KMS-11 (cell line): ENCODE measurements at regions not wholly inside any gene's neighbourhood (a gene's known extent, or its start where the extent isn't known, plus 50 kb on each side); places are given as distances from the start of the nearest gene placed in this dataset.

ENCODE experiments used
- H2AFZ ChIP-seq: fragments of 200-600 bp; sonication (generic); 2 replicates; pipeline ENCODE4 v1.6.1; 2016; ENCODE audit warnings: antibody characterized with exemption, mixed run types, low read depth
- H3K27ac ChIP-seq: fragments of 200-600 bp; sonication (generic); 2 replicates; pipeline ENCODE4 v1.6.1; 2016; ENCODE audit warnings: mild to moderate bottlenecking, mixed run types
- H3K27me3 ChIP-seq: fragments of 200-600 bp; sonication (generic); 2 replicates; pipeline ENCODE4 v1.6.1; 2017; ENCODE audit warnings: mild to moderate bottlenecking, low read depth, mixed run types, moderate library complexity; ENCODE audit not compliant: insufficient read depth
- H3K36me3 ChIP-seq: fragments of 200-600 bp; sonication (generic); 2 replicates; pipeline ENCODE4 v1.6.1; 2017; ENCODE audit warnings: mild to moderate bottlenecking, mixed run types; ENCODE audit not compliant: insufficient read depth
- H3K4me1 ChIP-seq: fragments of 200-600 bp; sonication (generic); 2 replicates; pipeline ENCODE4 v1.6.1; 2016; ENCODE audit warnings: mild to moderate bottlenecking, low read depth, mixed run types; ENCODE audit not compliant: poor library complexity, severe bottlenecking
- H3K4me2 ChIP-seq: fragments of 200-600 bp; sonication (generic); 2 replicates; pipeline ENCODE4 v1.7.0; 2016; ENCODE audit warnings: mild to moderate bottlenecking, mixed run types
- H3K4me3 ChIP-seq: fragments of 200-600 bp; sonication (generic); IDR thresholded peaks from 2 replicates; pipeline ENCODE4 v1.6.1; 2017; ENCODE audit warnings: low read depth, low read length, mixed read lengths; ENCODE audit not compliant: insufficient read depth
- H3K79me2 ChIP-seq: fragments of 200-600 bp; sonication (generic); 2 replicates; pipeline ENCODE4 v1.6.1; 2016; ENCODE audit warnings: low read depth, mixed run types; ENCODE audit not compliant: insufficient read depth
- H3K9ac ChIP-seq: fragments of 200-600 bp; sonication (generic); 2 replicates; pipeline ENCODE4 v1.6.1; 2016; ENCODE audit warnings: mild to moderate bottlenecking, mixed run types
- H4K20me1 ChIP-seq: fragments of 200-600 bp; sonication (generic); 2 replicates; pipeline ENCODE4 v1.6.1; 2016; ENCODE audit warnings: mild to moderate bottlenecking, mixed run types; ENCODE audit not compliant: insufficient read depth
- CTCF ChIP-seq: fragments of 200-600 bp; sonication (generic); conservative IDR thresholded peaks from 2 replicates; pipeline ENCODE4 v1.6.1; 2017; ENCODE audit warnings: low read depth, mild to moderate bottlenecking, antibody characterized with exemption, low read length, moderate library complexity, mixed read lengths

- H3K27ac ChIP-seq, result no peak overlapping the region
- no peak overlapping the region for H2AFZ ChIP-seq
- H4K20me1 ChIP-seq, result no peaks in the 10 kb centered on the region
- no peaks in the 10 kb centered on the region for H3K27me3 ChIP-seq
- no peaks in the 10 kb centered on the region for H3K36me3 ChIP-seq
- no peaks in the 10 kb centered on the region for H3K4me1 ChIP-seq
- H3K4me3 ChIP-seq, result no peak overlapping the region
- TF ChIP-seq CTCF, result no peak
- no peak overlapping the region for H3K4me2 ChIP-seq
- H3K9ac ChIP-seq, result no peak overlapping the region
- no peaks in the 10 kb centered on the region for H3K79me2 ChIP-seq
Measured at GRCh38 chr12:58441483-58441882, 478.8 kb downstream of the LRIG3 start.

- H4K20me1 ChIP-seq, result no peaks in the 10 kb centered on the region
- H3K36me3 ChIP-seq, result no peaks in the 10 kb centered on the region
- H2AFZ ChIP-seq, result no peak overlapping the region
- peak; percentile 71 for TF ChIP-seq CTCF
- no peak overlapping the region for H3K4me3 ChIP-seq
- H3K27me3 ChIP-seq, result no peaks in the 10 kb centered on the region
- no peak overlapping the region for H3K9ac ChIP-seq
- no peaks in the 10 kb centered on the region for H3K4me1 ChIP-seq
- no peaks in the 10 kb centered on the region for H3K79me2 ChIP-seq
- no peak overlapping the region for H3K27ac ChIP-seq
- no peak overlapping the region for H3K4me2 ChIP-seq
Measured at GRCh38 chr12:58443273-58443980, 476.9 kb downstream of the LRIG3 start.

GRCh38 chr12:58443981-58444371, 476.3 kb downstream of the LRIG3 start:
- Histone ChIP-seq H3K27me3 (no peaks in the 10 kb centered on the region), H3K9ac (no peak overlapping the region), H3K4me1 (no peaks in the 10 kb centered on the region), H3K36me3 (no peaks in the 10 kb centered on the region), H4K20me1 (no peaks in the 10 kb centered on the region), H3K4me2 (no peak overlapping the region), H3K27ac (no peak overlapping the region), H3K4me3 (no peak overlapping the region), H2AFZ (no peak overlapping the region), H3K79me2 (no peaks in the 10 kb centered on the region)
- no peak for TF ChIP-seq CTCF

GRCh38 chr12:58450868-58451482, 469.3 kb downstream of the LRIG3 start:
- Histone ChIP-seq H4K20me1 (no peaks in the 10 kb centered on the region), H3K27ac (no peak overlapping the region), H2AFZ (no peak overlapping the region), H3K36me3 (no peaks in the 10 kb centered on the region), H3K79me2 (no peaks in the 10 kb centered on the region), H3K27me3 (no peaks in the 10 kb centered on the region), H3K4me1 (no peaks in the 10 kb centered on the region), H3K4me2 (no peak overlapping the region), H3K4me3 (no peak overlapping the region), H3K9ac (no peak overlapping the region)
- no peak for TF ChIP-seq CTCF
